NCI-H2196 (cell line): ENCODE measurements at regions not wholly inside any gene's neighbourhood (a gene's known extent, or its start where the extent isn't known, plus 50 kb on each side); places are given as distances from the start of the nearest gene placed in this dataset.
"Not testable (repeated sequence)": the region's sequence is repeated elsewhere in the genome, so short reads cannot be mapped to it uniquely, and the experiment has no call there.

Source experiments
- DNase-seq: peaks from one replicate; lab custom pipeline; 2025; ENCODE audit not compliant: unreplicated experiment; lab: John Stamatoyannopoulos, UW

- no peak for DNase-seq
Observed at GRCh38 chr2:147438882-147439281, 405.9 kb upstream of the ACVR2A start.

GRCh38 chr2:147433822-147434221 is 411.0 kb upstream of the ACVR2A start:
- DNase-seq, result peak; percentile 36

GRCh38 chr2:147430408-147430807 is 414.4 kb upstream of the ACVR2A start:
- no peak for DNase-seq

DNA sequence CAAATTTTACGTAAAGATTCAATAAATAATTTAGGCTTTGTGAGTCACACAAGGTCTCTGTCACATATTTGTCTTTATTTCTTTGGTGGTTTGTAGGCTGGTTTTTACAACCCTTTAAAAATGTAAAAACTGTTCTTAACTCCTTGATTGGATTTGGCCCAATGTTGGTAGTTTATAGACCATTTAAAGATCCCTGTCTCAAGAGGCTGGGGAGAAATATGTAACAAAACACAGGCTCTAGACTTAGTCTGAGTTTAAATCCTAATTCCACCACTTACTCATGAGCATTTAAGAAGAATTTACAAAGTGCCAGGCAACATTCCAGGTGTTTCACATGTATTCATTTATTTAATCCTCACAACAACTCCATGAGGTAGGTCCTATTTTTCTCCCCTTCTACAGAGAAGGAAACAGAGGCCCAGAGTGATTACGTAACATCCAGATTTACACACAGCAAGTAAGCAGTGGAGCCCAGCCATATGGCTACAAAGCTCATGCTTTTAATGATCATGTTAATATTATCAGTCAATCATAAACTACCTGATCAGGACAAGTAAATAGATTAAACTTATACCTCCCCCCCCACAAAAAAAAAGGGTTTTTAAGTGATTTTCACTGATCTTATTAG is 416.6 kb upstream of the ACVR2A start:
- no peak for DNase-seq

- DNase-seq, result no peak
Observed at GRCh38 chr2:147425437-147426029, 419.3 kb upstream of the ACVR2A start.

- no peak for DNase-seq
Observed at GRCh38 chr2:147424766-147425165, 420.1 kb upstream of the ACVR2A start.

GRCh38 chr2:147420947-147421675 is 423.7 kb upstream of the ACVR2A start:
- DNase-seq, result no peak

DNA sequence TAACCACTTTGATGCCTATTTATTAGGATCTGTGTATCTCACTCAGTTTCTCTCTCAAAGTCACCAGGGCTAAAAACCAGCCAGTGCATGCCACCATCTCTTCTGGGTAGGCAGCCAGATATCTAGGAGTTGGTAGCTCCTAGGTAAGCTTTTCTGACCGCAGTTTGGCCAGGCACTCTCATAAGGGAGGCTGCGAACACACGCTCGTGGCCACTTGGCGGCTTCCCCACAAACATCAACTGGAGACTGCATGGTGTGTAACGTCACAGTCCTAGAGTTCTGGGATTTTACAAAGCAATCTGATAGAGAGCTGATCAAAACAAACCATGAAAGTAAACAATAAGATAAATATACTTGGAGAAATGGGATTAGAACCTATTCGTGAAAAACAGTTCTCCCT is 424.3 kb upstream of the ACVR2A start:
- DNase-seq, result no peak

- no peak for DNase-seq
Observed at GRCh38 chr2:147416099-147416498, 428.7 kb upstream of the ACVR2A start.

DNA sequence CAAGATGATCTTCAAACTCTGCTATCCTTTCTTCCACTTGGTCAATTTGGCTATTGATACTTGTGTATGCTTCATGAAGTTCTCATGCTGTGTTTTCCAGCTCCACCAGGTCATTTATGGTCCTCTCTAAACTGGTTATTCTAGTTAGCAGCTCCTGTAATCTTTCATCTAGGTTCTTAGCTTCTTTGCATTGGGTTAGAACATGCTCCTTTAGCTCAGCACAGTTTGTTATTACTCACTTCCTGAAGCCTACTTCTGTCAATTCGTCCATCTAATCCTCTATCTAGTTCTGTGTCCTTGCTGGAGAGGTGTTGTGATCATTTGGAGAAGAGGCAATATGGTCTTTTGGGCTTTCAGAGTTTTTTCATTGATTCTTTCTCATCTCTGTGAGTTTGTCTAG is 430.2 kb upstream of the ACVR2A start:
- not testable (repeated sequence) for DNase-seq

GRCh38 chr2:147408357-147408756 is 436.5 kb upstream of the ACVR2A start:
- no peak for DNase-seq

DNA sequence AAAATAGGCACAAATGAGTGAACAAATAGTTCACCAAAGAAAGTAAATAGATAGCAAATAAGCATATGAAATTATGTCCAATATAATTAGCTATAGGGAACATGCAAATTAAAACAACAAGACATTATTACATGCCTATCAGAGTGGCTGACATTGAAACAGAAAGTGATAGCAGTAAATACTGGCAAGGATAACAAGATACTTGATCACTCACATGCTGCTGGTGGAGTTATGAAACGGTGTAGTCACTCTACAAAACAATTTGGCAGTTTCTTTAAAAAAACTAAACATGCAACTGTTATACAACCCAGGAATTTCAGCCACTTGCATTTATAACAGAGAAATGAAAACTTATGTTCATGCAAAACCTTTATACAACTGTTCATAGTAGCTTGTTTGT is 439.2 kb upstream of the ACVR2A start:
- DNase-seq, result no peak

DNA sequence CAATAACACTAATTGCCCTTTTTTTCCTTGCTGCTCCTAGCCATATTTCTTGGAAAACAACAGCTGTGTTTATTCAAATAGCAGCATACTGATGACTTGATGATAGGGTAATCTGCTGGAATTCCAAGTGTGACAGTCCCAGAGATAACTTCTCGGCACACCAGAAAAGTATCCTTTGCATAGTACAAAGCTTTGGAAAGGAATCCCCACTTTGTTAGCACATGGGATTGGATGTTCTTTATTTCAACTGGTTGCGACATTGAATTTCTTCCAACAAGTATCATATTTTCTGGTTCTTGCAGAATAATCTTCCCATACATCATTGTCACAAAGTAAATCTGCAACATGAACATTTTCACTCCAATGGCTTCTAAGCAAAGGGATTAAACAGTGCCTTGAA is 445.8 kb upstream of the ACVR2A start:
- no peak for DNase-seq

GRCh38 chr2:147398301-147398700 is 446.5 kb upstream of the ACVR2A start:
- no peak for DNase-seq

DNA sequence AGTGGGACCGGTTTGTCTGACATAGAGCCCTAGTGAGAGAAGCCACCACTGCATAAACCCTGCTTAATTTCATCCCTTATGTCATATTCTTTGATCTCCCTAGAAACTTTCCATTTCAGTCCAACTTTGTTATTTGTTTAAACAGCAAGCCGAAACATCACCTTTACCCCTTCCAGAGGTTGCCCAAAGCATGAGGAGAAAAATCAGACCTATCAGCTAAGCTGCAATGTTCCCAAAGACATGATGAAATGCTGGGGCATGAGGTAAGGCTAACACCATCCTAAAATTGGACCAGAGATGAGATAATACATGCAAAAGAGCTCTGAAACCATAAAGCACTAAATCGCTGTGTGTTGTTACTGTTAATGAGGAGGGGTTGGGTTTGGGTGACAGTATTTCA is 447.9 kb upstream of the ACVR2A start:
- no peak for DNase-seq

GRCh38 chr2:147394179-147394790 is 450.5 kb upstream of the ACVR2A start:
- DNase-seq, result no peak

GRCh38 chr2:147392180-147392579 is 452.6 kb upstream of the ACVR2A start:
- DNase-seq, result no peak

DNA sequence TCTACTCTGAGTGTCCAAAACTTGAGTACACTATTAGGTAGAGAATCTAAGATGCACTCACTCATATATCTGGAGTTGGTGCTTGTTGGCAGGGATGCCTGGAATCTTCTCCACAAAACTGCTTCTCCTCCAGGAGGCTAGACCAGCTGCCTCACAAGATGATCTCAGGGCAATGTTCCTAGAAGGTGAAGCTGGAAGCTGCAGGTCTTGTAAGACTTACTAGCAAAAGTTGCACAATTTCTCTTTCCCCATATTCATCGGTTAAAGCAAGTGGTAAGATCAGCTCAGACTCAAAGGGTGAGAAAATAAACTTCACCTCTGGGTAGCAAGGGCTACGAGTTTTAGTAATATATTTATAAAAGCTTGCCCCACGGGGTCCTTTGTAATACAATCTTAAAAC is 454.4 kb upstream of the ACVR2A start:
- DNase-seq, result no peak

DNA sequence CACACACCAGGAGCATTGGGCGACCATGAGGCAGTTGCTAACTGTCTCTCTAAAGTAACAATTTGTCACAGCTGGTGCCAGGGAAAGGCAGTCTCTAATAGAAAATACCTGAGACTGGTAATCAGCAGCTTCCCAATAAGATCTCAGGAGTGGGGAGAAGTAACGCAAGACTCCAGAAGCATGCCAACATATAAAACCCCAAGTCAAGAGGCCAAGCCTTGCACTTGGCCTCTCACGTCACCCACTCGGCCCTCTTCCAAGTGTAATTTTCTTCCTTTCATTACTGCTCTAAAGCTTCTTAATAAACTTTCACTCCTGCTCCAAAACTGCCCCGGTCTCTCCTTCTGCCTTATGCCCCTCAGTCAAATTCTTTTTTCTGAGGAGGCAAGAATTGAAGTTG is 455.6 kb upstream of the ACVR2A start:
- no peak for DNase-seq

- DNase-seq, result no peak
Observed at GRCh38 chr2:147388217-147388616, 456.6 kb upstream of the ACVR2A start.

- no peak for DNase-seq
Observed at GRCh38 chr2:147386284-147386683, 458.5 kb upstream of the ACVR2A start.

DNA sequence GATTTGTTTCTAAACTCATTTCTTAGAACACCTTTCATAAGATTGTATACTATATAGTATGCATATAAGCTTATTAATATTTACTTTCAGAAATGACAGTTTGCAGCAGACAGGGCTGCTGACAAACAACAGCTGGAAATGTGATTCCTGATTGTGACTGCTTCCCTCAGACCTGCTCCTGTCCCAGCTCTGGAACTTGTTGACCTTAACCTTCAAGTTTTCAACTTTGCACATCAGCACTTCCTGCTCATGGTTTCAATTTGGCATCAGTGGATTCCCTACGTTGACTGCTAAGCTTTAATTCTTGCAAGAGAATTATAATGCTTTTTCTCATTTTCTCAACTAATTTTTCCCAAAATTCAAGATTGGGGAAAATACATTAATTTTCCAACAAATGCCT is 459.2 kb upstream of the ACVR2A start:
- DNase-seq, result no peak
